Left renal pelvis (tissue), 4 donors: ENCODE measurements at regions not wholly inside any gene's neighbourhood (a gene's known extent, or its start where the extent isn't known, plus 50 kb on each side); places are given as distances from the start of the nearest gene placed in this dataset.

Source experiments
- DNase-seq, 4 donors: peaks; one replicate each; pipeline ENCODE4 v3.0.0-alpha.2; 2013; ENCODE audit warnings: low read depth in 4 of 4, low spot score in 3 of 4

- no peak for DNase-seq
These were observed 50.6 kb upstream of the SLC2A1 start for GRCh38 chr1:43009274-43009673.

DNA sequence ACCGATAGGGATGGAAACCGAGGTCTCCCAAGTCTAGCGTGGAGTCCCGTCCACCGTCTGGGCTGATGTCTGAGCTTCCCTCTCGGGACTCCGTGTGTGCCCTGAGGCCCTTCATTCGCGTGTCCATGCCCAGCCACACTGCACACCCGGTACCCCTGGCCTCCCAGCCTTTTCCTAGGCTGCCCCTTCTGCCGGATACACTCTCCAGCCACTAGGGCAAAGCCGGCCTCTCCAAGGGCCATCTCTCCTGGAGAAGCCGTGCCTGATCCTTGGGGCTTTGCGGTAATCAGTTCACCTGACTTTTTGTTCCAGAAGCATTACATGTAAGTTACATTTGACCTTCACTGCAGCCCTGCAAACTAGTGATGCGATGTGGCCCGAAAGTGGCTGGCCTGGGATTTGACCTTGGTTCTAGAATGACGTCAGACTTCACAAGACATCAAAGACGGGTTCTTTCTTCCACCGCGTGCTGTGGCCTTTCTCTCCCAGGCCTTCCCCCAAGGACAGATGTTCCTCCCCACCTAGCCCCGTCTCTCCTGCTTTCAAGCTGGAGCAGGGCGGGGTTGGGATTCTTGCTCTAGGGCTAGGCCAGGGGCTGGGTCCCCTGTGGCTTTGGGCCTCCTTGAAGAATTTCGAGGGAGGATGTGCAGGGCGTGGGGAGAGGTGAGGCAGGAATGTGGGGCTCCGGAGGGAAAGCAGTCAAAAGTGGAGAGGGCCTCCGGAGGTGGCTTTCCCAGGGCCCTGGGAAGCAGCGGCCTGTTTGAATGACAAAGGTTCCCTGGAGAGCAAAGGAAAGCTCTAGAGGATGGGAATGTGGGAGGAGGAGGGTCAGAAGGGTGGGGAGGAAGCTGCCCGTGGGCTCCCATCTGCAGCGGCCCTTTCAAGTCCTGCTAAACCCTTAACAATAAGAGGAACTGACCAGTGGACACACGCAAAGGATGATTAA lies 49.7 kb upstream of the SLC2A1 start:
- DNase-seq = no peak
